Vagina (tissue), 2 donors: ENCODE measurements at regions not wholly inside any gene's neighbourhood (a gene's known extent, or its start where the extent isn't known, plus 50 kb on each side); places are given as distances from the start of the nearest gene placed in this dataset.

Experiments
- POLR2A ChIP-seq, 2 donors: fragments of 450-650 bp; IDR thresholded peaks; one replicate each; pipeline ENCODE4 v1.6.1; 2017; ENCODE audit warnings: antibody characterized with exemption in 2 of 2, mild to moderate bottlenecking in 2 of 2, moderate library complexity in 2 of 2
- POLR2AphosphoS5 ChIP-seq, 2 donors: sonication (generic); formaldehyde crosslinking; IDR thresholded peaks; one replicate each; pipeline ENCODE4 v1.9.0; 2017; ENCODE audit warnings: antibody characterized with exemption in 2 of 2, mild to moderate bottlenecking in 2 of 2, low read depth in 1 of 2; ENCODE audit not compliant: insufficient read depth in 1 of 2
- TF ChIP-seq, protein P1 (sequence below), 3 experiments: fragments of 450-650 bp in 2 of 3; fragments of 200-600 bp in 1 of 3; sonication (generic) in 1 of 3; IDR thresholded peaks; one replicate each; pipeline ENCODE4 v1.5.1; 2017 to 2019; ENCODE audit warnings: antibody characterized with exemption in 3 of 3, mild to moderate bottlenecking in 2 of 3, moderate library complexity in 2 of 3

GRCh38 chr6:113741651-113742050, 115.5 kb upstream of the MARCKS start:
- TF ChIP-seq, protein P1, sequence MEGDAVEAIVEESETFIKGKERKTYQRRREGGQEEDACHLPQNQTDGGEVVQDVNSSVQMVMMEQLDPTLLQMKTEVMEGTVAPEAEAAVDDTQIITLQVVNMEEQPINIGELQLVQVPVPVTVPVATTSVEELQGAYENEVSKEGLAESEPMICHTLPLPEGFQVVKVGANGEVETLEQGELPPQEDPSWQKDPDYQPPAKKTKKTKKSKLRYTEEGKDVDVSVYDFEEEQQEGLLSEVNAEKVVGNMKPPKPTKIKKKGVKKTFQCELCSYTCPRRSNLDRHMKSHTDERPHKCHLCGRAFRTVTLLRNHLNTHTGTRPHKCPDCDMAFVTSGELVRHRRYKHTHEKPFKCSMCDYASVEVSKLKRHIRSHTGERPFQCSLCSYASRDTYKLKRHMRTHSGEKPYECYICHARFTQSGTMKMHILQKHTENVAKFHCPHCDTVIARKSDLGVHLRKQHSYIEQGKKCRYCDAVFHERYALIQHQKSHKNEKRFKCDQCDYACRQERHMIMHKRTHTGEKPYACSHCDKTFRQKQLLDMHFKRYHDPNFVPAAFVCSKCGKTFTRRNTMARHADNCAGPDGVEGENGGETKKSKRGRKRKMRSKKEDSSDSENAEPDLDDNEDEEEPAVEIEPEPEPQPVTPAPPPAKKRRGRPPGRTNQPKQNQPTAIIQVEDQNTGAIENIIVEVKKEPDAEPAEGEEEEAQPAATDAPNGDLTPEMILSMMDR (IDR thresholded peaks at IDR 0.05), result no peak
- TF ChIP-seq POLR2A (IDR thresholded peaks at IDR 0.05) (no peak), POLR2AphosphoS5 (IDR thresholded peaks at IDR 0.05; ENCODE audit: insufficient read depth in 1 of 2, low read depth in 1 of 2) (no peak)
